ENCODE measurements at regions not wholly inside any gene's neighbourhood (a gene's known extent, or its start where the extent isn't known, plus 50 kb on each side); places are given as distances from the start of the nearest gene placed in this dataset.
"Not testable (repeated sequence)": the region's sequence is repeated elsewhere in the genome, so short reads cannot be mapped to it uniquely, and the experiment has no call there.

DNA sequence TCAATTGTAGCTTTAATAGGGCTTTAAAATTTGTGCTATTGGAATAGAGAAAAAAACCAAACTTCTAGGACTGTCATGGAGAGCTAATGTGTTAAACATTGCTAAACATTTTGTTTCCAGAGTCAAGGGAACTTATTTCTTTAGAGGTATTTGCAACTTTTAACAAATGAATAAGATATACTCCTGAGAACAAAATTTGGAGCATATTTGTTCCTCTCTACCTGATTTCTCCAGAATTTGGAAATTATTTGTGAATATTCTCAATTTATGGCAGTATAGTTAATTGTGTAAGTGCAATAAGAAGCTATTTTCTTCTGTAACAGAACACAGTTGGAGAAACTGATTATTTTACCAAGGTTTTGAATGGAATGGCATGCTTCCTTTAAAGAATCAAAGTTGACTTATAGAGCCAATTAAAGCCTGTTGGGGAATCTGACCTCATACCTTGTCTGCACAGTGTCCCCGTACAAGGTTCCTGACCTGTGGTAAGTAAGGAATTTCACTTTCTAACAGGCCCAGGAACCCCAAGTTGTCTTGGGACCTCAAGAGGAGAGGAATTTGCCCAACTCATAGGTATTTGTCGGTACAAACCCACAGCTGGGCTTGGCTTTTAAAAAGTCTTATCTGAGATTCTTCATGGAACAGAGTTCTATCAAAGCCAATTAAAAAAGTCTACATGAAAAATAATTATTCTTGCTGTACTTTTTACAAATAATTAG lies 72.6 kb upstream of the CSF1 start:
- H3K9me3 ChIP-seq (ENCODE audit: insufficient read depth, low read length), result peaks cover 37% of the 10 kb centered on the region
- DNase-seq (ENCODE audit: low read depth, low spot score), result no peak
- TF ChIP-seq SUZ12 (IDR thresholded peaks at IDR 0.05; ENCODE audit: extremely low read depth, insufficient read depth, insufficient read length) (no peak), YY1 (IDR thresholded peaks at IDR 0.05; ENCODE audit: insufficient read depth, insufficient read length) (no peak), ZNF274 (IDR thresholded peaks at IDR 0.05; ENCODE audit: low read depth, low read length) (no peak)
- no peak overlapping the region for H3K4me3 ChIP-seq (ENCODE audit: insufficient read length, low read depth)
- H3K4me1 ChIP-seq (ENCODE audit: insufficient read depth, insufficient read length), result peaks cover 4% of the 10 kb centered on the region
- H3K9ac ChIP-seq (ENCODE audit: insufficient read length, low read depth), result no peak overlapping the region
- no peaks in the 10 kb centered on the region for H3K36me3 ChIP-seq (ENCODE audit: insufficient read depth, insufficient read length, low read length)
- no peaks in the 10 kb centered on the region for H3K27me3 ChIP-seq (ENCODE audit: insufficient read depth, insufficient read length)

DNA sequence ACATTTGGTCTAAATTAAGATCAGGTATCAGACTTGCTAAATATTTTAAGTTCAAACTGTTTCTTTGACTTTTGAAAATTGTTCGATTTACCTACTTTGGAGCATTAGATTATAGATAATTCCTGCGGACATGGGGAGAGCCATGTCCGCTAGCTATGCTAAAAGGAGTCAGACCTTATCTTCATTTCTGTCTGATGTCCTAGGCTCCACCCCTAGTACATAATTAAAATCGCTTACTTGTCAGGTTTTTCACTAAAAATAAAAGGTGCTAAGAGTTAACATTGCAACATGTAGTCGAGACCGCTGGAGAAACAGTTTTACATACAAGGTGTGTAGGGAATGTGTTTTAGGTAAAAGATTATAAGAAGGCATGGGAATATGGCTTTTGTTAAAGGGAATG lies 71.9 kb upstream of the EPS8L3 start:
- H3K4me1 ChIP-seq (ENCODE audit: insufficient read depth, insufficient read length); H3K4me3 ChIP-seq (ENCODE audit: insufficient read length, low read depth); H3K9ac ChIP-seq (ENCODE audit: insufficient read length, low read depth); H3K27me3 ChIP-seq (ENCODE audit: insufficient read depth, insufficient read length); H3K36me3 ChIP-seq (ENCODE audit: insufficient read depth, insufficient read length, low read length); DNase-seq (ENCODE audit: low read depth, low spot score): not testable (repeated sequence)
- peaks cover 54% of the 10 kb centered on the region for H3K9me3 ChIP-seq (ENCODE audit: insufficient read depth, low read length)

DNA sequence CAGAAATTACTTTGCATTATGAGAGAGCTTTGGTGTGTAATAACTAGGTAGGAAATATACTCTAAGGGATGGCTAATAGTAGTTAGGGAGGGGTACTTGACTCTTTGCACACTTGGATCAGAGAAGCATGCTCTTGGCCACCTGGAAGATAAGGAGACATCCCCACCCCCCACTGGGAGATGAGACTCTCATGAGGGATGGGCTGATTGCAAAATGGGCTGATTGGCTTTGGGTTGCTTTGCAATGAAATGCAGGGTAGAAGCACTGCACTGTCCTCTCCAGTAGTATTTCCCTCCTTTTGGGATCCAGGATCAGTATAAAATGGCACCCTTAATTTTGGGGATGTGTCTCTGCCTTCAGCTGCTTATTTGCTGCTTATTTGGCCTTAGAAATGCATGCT lies 71.2 kb upstream of the EPS8L3 start:
- H3K9me3 ChIP-seq (ENCODE audit: insufficient read depth, low read length), result peaks cover 50% of the 10 kb centered on the region
- no peak for DNase-seq (ENCODE audit: low read depth, low spot score)
- H3K27me3 ChIP-seq (ENCODE audit: insufficient read depth, insufficient read length), result no peaks in the 10 kb centered on the region
- no peaks in the 10 kb centered on the region for H3K36me3 ChIP-seq (ENCODE audit: insufficient read depth, insufficient read length, low read length)
- no peak for TF ChIP-seq SUZ12 (IDR thresholded peaks at IDR 0.05; ENCODE audit: extremely low read depth, insufficient read depth, insufficient read length)
- TF ChIP-seq ZNF274 (IDR thresholded peaks at IDR 0.05; ENCODE audit: low read depth, low read length), result no peak
- TF ChIP-seq YY1 (IDR thresholded peaks at IDR 0.05; ENCODE audit: insufficient read depth, insufficient read length), result no peak
- H3K9ac ChIP-seq (ENCODE audit: insufficient read length, low read depth), result no peak overlapping the region
- no peak overlapping the region for H3K4me3 ChIP-seq (ENCODE audit: insufficient read length, low read depth)
- peaks cover 7% of the 10 kb centered on the region for H3K4me1 ChIP-seq (ENCODE audit: insufficient read depth, insufficient read length)

DNA sequence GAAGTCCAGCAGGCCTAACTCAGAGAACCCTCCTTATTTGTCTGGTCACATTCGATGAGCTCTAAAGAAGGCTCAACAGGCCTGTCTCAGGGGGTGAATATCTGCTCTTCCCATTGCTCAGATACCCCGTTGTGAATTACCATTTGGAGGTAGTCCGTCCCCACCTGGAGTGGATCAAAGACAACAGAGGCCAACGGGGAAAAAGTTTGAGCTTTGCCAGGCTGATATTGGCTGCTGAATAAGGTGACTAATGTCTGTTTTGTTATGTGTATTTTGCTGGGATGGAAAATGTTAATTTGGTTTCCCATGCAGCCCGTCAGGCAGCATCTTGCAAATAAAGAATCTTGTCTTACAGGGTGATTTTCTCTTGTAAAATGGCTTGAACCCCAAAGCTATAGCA lies 69.2 kb upstream of the EPS8L3 start:
- Histone ChIP-seq H3K36me3 (ENCODE audit: insufficient read depth, insufficient read length, low read length) (no peaks in the 10 kb centered on the region), H3K27me3 (ENCODE audit: insufficient read depth, insufficient read length) (no peaks in the 10 kb centered on the region), H3K9me3 (ENCODE audit: insufficient read depth, low read length) (peaks cover 30% of the 10 kb centered on the region), H3K9ac (ENCODE audit: insufficient read length, low read depth) (peak overlapping the region; percentile 46), H3K4me3 (ENCODE audit: insufficient read length, low read depth) (peak overlapping the region; percentile 25), H3K4me1 (ENCODE audit: insufficient read depth, insufficient read length) (peaks cover 7% of the 10 kb centered on the region)
- TF ChIP-seq ZNF274 (IDR thresholded peaks at IDR 0.05; ENCODE audit: low read depth, low read length), result no peak
- TF ChIP-seq YY1 (IDR thresholded peaks at IDR 0.05; ENCODE audit: insufficient read depth, insufficient read length), result no peak
- TF ChIP-seq SUZ12 (IDR thresholded peaks at IDR 0.05; ENCODE audit: extremely low read depth, insufficient read depth, insufficient read length), result no peak
- peak; percentile 81 for DNase-seq (ENCODE audit: low read depth, low spot score)

DNA sequence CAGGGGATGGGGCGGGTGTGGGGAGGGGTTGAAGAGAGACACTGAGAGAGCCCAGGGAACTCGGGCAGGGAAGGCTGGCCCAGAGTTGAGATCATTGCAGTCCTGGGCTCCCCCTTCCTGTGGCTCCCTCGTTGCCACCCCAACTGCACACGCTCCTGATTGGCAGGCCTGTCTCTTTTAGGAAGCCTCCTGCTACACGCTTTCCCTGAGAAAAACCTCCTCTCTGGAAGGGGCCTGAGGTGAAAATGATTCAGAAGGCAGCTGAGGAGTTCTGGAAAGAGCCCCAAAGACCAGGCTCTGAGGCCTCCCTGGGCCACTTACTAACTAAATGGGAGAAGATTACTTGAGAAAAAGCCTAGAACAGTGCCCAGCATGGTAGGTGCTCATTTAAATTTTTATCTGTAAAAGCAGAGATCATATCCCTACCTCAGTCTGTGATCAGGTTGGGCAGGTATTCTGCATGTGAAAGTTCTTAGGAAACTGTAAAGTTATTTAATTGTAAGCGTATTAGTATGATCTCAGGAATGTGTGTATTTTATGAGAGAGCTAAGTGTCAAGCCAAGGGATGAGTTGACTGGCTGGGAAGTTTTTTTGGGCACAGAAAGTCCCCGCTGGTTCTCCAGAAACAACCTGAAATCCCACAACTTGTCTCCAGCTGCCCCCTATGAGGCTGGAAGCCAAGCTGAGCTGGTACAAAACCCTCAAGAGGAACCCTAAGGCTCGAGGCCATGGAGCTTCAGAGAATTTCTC lies 65.2 kb upstream of the EPS8L3 start:
- Histone ChIP-seq H3K27me3 (ENCODE audit: insufficient read depth, insufficient read length) (no peaks in the 10 kb centered on the region), H3K9ac (ENCODE audit: insufficient read length, low read depth) (no peak overlapping the region), H3K4me3 (ENCODE audit: insufficient read length, low read depth) (no peak overlapping the region), H3K4me1 (ENCODE audit: insufficient read depth, insufficient read length) (peaks cover 10% of the 10 kb centered on the region), H3K9me3 (ENCODE audit: insufficient read depth, low read length) (peaks cover 17% of the 10 kb centered on the region; the same call in 1 of the 2 replicates), H3K36me3 (ENCODE audit: insufficient read depth, insufficient read length, low read length) (no peaks in the 10 kb centered on the region)
- no peak for TF ChIP-seq SUZ12 (IDR thresholded peaks at IDR 0.05; ENCODE audit: extremely low read depth, insufficient read depth, insufficient read length)
- TF ChIP-seq ZNF274 (IDR thresholded peaks at IDR 0.05; ENCODE audit: low read depth, low read length), result no peak
- no peak for TF ChIP-seq YY1 (IDR thresholded peaks at IDR 0.05; ENCODE audit: insufficient read depth, insufficient read length)
- DNase-seq (ENCODE audit: low read depth, low spot score), result no peak

DNA sequence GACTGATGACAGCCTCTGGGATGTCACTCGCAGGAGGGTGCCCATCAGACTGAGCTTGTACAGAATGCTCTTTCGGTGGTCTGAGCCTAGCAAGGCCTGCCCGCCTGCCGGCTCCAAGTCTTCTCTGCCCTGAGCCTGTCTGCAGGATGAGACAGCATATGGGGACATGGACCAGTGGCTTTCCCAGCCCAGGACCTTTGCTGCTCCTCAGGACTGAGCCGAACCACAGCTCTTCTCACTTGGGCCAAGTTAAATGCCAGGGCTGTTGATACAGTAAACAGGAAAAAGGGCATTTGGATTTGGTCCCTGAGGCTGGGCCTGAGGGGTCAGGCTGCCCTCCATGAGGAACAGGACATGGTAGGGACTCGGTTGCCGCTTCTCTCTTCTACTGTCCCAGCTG lies 64.3 kb upstream of the EPS8L3 start:
- Histone ChIP-seq H3K9ac (ENCODE audit: insufficient read length, low read depth) (no peak overlapping the region), H3K4me3 (ENCODE audit: insufficient read length, low read depth) (no peak overlapping the region), H3K27me3 (ENCODE audit: insufficient read depth, insufficient read length) (no peaks in the 10 kb centered on the region), H3K36me3 (ENCODE audit: insufficient read depth, insufficient read length, low read length) (no peaks in the 10 kb centered on the region), H3K9me3 (ENCODE audit: insufficient read depth, low read length) (peaks cover 17% of the 10 kb centered on the region; the same call in 1 of the 2 replicates), H3K4me1 (ENCODE audit: insufficient read depth, insufficient read length) (peaks cover 15% of the 10 kb centered on the region)
- TF ChIP-seq ZNF274 (IDR thresholded peaks at IDR 0.05; ENCODE audit: low read depth, low read length), result no peak
- TF ChIP-seq YY1 (IDR thresholded peaks at IDR 0.05; ENCODE audit: insufficient read depth, insufficient read length), result no peak
- no peak for TF ChIP-seq SUZ12 (IDR thresholded peaks at IDR 0.05; ENCODE audit: extremely low read depth, insufficient read depth, insufficient read length)
- DNase-seq (ENCODE audit: low read depth, low spot score), result no peak

DNA sequence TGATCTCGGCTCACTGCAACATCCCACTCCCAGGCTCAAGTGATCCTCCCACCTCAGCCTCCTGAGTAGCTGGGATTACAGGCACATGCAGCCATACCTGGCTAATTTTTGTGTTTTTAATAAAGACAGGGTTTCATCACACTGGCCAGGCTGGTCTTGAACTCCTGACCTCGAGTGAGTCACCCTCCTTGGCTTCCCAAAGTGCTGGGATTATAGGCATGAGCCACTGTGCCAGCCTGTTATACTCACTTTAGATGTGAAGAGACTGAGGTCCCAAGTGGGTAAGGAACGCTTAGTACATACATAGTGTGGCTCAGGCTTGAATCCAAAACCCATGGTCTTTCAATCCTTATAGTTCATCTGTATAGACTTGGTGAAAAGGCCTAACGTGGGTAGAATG lies 63.7 kb upstream of the EPS8L3 start:
- peaks cover 15% of the 10 kb centered on the region for H3K4me1 ChIP-seq (ENCODE audit: insufficient read depth, insufficient read length)
- DNase-seq (ENCODE audit: low read depth, low spot score), result no peak

More for the DNA sequence above, 63.7 kb upstream of the EPS8L3 start:
- no peak for TF ChIP-seq ZNF274 (IDR thresholded peaks at IDR 0.05; ENCODE audit: low read depth, low read length)
- TF ChIP-seq SUZ12 (IDR thresholded peaks at IDR 0.05; ENCODE audit: extremely low read depth, insufficient read depth, insufficient read length), result no peak
- no peak for TF ChIP-seq YY1 (IDR thresholded peaks at IDR 0.05; ENCODE audit: insufficient read depth, insufficient read length)
- Histone ChIP-seq H3K27me3 (ENCODE audit: insufficient read depth, insufficient read length) (no peaks in the 10 kb centered on the region), H3K9ac (ENCODE audit: insufficient read length, low read depth) (no peak overlapping the region), H3K36me3 (ENCODE audit: insufficient read depth, insufficient read length, low read length) (no peaks in the 10 kb centered on the region), H3K4me3 (ENCODE audit: insufficient read length, low read depth) (no peak overlapping the region), H3K9me3 (ENCODE audit: insufficient read depth, low read length) (peaks cover 17% of the 10 kb centered on the region; the same call in 1 of the 2 replicates)
